Psoas muscle (tissue), 7 donors: ENCODE measurements at regions not wholly inside any gene's neighbourhood (a gene's known extent, or its start where the extent isn't known, plus 50 kb on each side); places are given as distances from the start of the nearest gene placed in this dataset.

ENCODE experiments used
- ATAC-seq, 4 donors: fragments of 200-7000 bp; cut with Tn5 transposase; one replicate each; pipeline ENCODE4 v1.9.1; 2020; ENCODE audit warnings: moderate library complexity in 3 of 4, mild to moderate bottlenecking in 2 of 4
- DNase-seq, 2 donors: peaks; one replicate each; pipeline ENCODE4 v3.0.0-alpha.2; 2020
- H3K27ac ChIP-seq: fragments of 200-600 bp; one replicate; pipeline ENCODE4 v1.8.0; 2022
- H3K27me3 ChIP-seq, 3 donors: fragments of 200-600 bp in 1 of 3; one replicate each; pipeline versions ENCODE4 v1.6.1 to v1.8.0; 2013 to 2022; ENCODE audit warnings: low read length in 2 of 3, mild to moderate bottlenecking in 2 of 3, moderate library complexity in 1 of 3; ENCODE audit not compliant: insufficient read depth in 3 of 3
- H3K36me3 ChIP-seq, 2 donors: fragments of 200-600 bp in 1 of 2; one replicate each; pipeline versions ENCODE4 v1.6.1 to v1.8.0; 2013 to 2022; ENCODE audit warnings: low read depth in 1 of 2, mild to moderate bottlenecking in 1 of 2, moderate library complexity in 1 of 2; ENCODE audit not compliant: insufficient read depth in 1 of 2
- H3K4me1 ChIP-seq: fragments of 200-600 bp; one replicate; pipeline ENCODE4 v1.8.0; 2022
- H3K4me3 ChIP-seq: fragments of 200-600 bp; one replicate; pipeline ENCODE4 v1.8.0; 2022; ENCODE audit warnings: mild to moderate bottlenecking
- H3K9me3 ChIP-seq: fragments of 200-600 bp; one replicate; pipeline ENCODE4 v1.8.0; 2022
- CTCF ChIP-seq: fragments of 200-600 bp; IDR thresholded peaks from one replicate; pipeline ENCODE4 v1.8.0; 2022; ENCODE audit warnings: antibody characterized with exemption
- WGBS, 3 donors: extraction: QIAGEN DNeasy Blood & Tissue Kit; methylation state at CpG; one replicate each; pipeline versions ENCODE4 v1.1.6 to v1.1.7; 2013; 5-methylcytosine and 5-hydroxymethylcytosine counted together
- intact Hi-C, 2 donors: fragments of 100-400 bp; cut with DNase I; formaldehyde crosslinking; loops; one replicate each; pipeline versions ENCODE4 v1.11.0 to v1.14.2; 2022
- donor health status: healthy with polysubstance abuse.
- donor health status: DM: no; HTN: no; CAD: no; lungs with moderate emphysema.
- donor health status: Bipolar disorder and iron deficiency.
- donor health status: healthy.
- donor health status: DM: yes; HTN: yes; CAD: no.
- donor health status: DM: no; HTN: no; CAD: no.
- donor health status: DM: yes; HTN: yes; CAD: no.

GRCh38 chr18:67932271-67932670, 415.8 kb upstream of the DSEL start:
- H3K9me3 ChIP-seq = no peaks in the 10 kb centered on the region
- 8 to 17% (median 12%) methylated on average over 2 of the region's 2 CpGs for WGBS, 3 donors
- TF ChIP-seq CTCF = no peak
- intact Hi-C loops = no loop called here
- no peaks in the 10 kb centered on the region for H3K4me1 ChIP-seq
- no peak for ATAC-seq
- DNase-seq = no peak
- no peak overlapping the region for H3K4me3 ChIP-seq
- no peak overlapping the region for H3K27ac ChIP-seq
- H3K27me3 ChIP-seq = no peaks in the 10 kb centered on the region
- no peaks in the 10 kb centered on the region for H3K36me3 ChIP-seq

DNA sequence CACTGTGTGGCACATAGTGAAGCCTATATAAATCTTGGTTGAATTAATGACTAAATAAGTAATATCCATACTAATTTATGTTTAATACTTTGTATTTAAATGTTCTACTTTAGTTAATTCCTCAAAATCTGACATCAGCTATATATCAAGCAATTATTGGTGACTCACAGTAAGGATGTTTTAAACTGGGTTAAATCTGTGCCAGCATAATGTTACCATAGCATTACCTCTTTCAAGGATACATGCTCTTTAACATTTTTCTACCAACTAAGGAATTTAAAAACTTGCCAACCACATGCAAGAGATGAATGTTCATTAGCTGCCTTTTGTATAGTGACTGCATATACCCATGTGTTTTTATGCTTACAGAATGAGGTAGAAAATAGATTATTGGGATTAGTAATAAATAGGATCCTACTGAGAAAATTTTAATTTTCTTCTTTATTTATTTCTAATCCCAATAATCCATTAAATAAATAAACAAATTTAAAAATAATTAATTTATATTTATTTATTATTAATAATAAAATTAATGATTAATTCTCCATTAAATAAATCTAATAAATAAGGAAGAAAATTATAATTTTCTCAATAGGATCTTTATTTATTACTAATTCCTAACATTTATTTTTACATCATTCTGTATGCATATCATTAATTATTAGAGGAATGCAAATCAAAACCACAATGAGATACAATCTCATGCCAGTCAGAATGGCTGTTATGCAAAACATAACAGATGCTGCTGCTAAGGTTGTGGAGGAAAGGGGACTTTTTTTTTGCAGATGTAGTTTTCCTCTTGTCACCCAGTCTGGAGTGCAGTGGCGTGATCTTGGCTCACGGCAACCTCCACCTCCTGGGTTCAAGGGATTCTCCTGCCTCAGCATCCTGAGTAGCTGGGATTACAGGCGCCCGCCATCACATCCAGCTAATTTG, 410.7 kb upstream of the DSEL start:
- no peaks in the 10 kb centered on the region for H3K9me3 ChIP-seq
- no peak for ATAC-seq
- no peaks in the 10 kb centered on the region for H3K4me1 ChIP-seq
- no peak overlapping the region for H3K4me3 ChIP-seq
- H3K27me3 ChIP-seq = no peaks in the 10 kb centered on the region
- no peaks in the 10 kb centered on the region for H3K36me3 ChIP-seq
- intact Hi-C loops = no loop called here
- TF ChIP-seq CTCF = no peak
- 91 to 97% (median 93%) methylated on average over 4 of the region's 4 CpGs for WGBS, 3 donors
- DNase-seq = no peak
- no peak overlapping the region for H3K27ac ChIP-seq

- no peak for TF ChIP-seq CTCF
- Histone ChIP-seq H3K27me3 (no peaks in the 10 kb centered on the region), H3K4me3 (no peak overlapping the region), H3K27ac (no peak overlapping the region), H3K9me3 (no peaks in the 10 kb centered on the region), H3K4me1 (no peaks in the 10 kb centered on the region), H3K36me3 (no peaks in the 10 kb centered on the region)
- DNase-seq (no peak), ATAC-seq (no peak)
- WGBS, 3 donors = 73 to 85% (median 81%) methylated on average over 1 of the region's 1 CpG
- intact Hi-C loops = no loop called here
Measured at GRCh38 chr18:67924656-67925055, 408.1 kb upstream of the DSEL start.

GRCh38 chr18:67919316-67919715, 402.8 kb upstream of the DSEL start:
- H3K27ac ChIP-seq = no peak overlapping the region
- WGBS, 3 donors = 44 to 79% (median 51%) methylated on average over 1 of the region's 1 CpG
- H3K36me3 ChIP-seq = no peaks in the 10 kb centered on the region
- no peak overlapping the region for H3K4me3 ChIP-seq
- H3K9me3 ChIP-seq = no peaks in the 10 kb centered on the region
- DNase-seq = no peak
- H3K27me3 ChIP-seq = no peaks in the 10 kb centered on the region
- ATAC-seq = no peak
- no peak for TF ChIP-seq CTCF
- intact Hi-C loops = no loop called here
- no peaks in the 10 kb centered on the region for H3K4me1 ChIP-seq

GRCh38 chr18:67916097-67916496, 399.6 kb upstream of the DSEL start:
- Histone ChIP-seq H3K4me3 (no peak overlapping the region), H3K36me3 (no peaks in the 10 kb centered on the region), H3K27ac (no peak overlapping the region), H3K4me1 (no peaks in the 10 kb centered on the region), H3K27me3 (no peaks in the 10 kb centered on the region), H3K9me3 (no peaks in the 10 kb centered on the region)
- TF ChIP-seq CTCF = no peak
- no peak for ATAC-seq
- DNase-seq = no peak
- intact Hi-C loops = no loop called here
- WGBS, 3 donors = 68 to 86% (median 85%) methylated on average over 7 of the region's 7 CpGs
